PFSK-1 (cell line): ENCODE measurements at regions not wholly inside any gene's neighbourhood (a gene's known extent, or its start where the extent isn't known, plus 50 kb on each side); places are given as distances from the start of the nearest gene placed in this dataset.

ENCODE experiments used
- FOXP2 ChIP-seq: optimal IDR thresholded peaks from 2 replicates; pipeline ENCODE3; 2011; ENCODE audit warnings: borderline replicate concordance, control low read depth, inconsistent platforms; ENCODE audit not compliant: insufficient read depth; ENCODE audit errors: extremely low read length, extremely low read depth
- POLR2AphosphoS5 ChIP-seq: IDR thresholded peaks from 2 replicates; pipeline ENCODE4 v1.6.1; 2012; ENCODE audit warnings: low read depth, mild to moderate bottlenecking, control low read depth, low read length, moderate library complexity
- REST ChIP-seq, 2 experiments: IDR thresholded peaks; 2 replicates each; pipeline versions ENCODE4 v1.6.1 to v1.8.0; 2011 to 2012; ENCODE audit warnings: low read depth in 2 of 2, low read length in 2 of 2, control low read depth in 1 of 2, inconsistent platforms in 1 of 2, mild to moderate bottlenecking in 1 of 2, moderate library complexity in 1 of 2; ENCODE audit not compliant: insufficient read depth in 1 of 2
- SIN3A ChIP-seq: IDR thresholded peaks from 2 replicates; pipeline ENCODE4 v1.6.1; 2012; ENCODE audit warnings: mild to moderate bottlenecking, low read length, moderate library complexity, borderline replicate concordance; ENCODE audit not compliant: insufficient read depth
- TAF1 ChIP-seq: IDR thresholded peaks from 2 replicates; pipeline ENCODE4 v1.6.1; 2012; ENCODE audit warnings: low read length, control low read depth, borderline replicate concordance; ENCODE audit not compliant: insufficient read depth

- TF ChIP-seq REST (IDR thresholded peaks at IDR 0.05; ENCODE audit: insufficient read depth in 1 of 2, low read depth in 2 of 2, low read length in 2 of 2) (no peak), TAF1 (no peak), POLR2AphosphoS5 (no peak), SIN3A (no peak), FOXP2 (no peak)
These were observed 2302.5 kb downstream of the ARAP2 start for GRCh38 chr4:33941854-33942253.
